C4-2B (cell line): ENCODE measurements at regions not wholly inside any gene's neighbourhood (a gene's known extent, or its start where the extent isn't known, plus 50 kb on each side); places are given as distances from the start of the nearest gene placed in this dataset.
"Not testable (repeated sequence)": the region's sequence is repeated elsewhere in the genome, so short reads cannot be mapped to it uniquely, and the experiment has no call there.

Experiments used
- H3K27ac ChIP-seq: fragments of 450-650 bp; 2 replicates; pipeline ENCODE4 v1.5.1; 2017
- ZFX ChIP-seq: fragments of 450-650 bp; IDR thresholded peaks from 2 replicates; pipeline ENCODE4 v1.6.1; 2017
- TF ChIP-seq, protein P1 (sequence below): fragments of 450-650 bp; conservative IDR thresholded peaks from 2 replicates; pipeline ENCODE4 v1.5.1; 2017; ENCODE audit warnings: mild to moderate bottlenecking

DNA sequence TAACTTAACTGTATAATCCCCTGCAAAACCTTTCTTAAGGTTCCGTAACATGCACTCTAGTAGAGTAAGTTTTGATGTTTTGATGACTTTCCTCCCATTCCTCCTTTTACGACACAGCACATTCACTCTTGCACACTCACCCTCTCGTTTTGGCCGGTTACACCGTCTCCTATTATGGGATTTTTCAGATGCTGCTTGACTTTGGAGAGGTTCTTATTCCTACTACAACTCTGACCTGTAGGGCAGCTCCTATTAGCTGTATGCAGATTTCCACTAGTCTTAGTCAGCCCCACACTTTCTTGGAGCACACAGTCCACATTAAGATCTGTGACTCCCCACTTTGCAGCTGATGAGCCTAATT, 223.7 kb upstream of the SYNCRIP start:
- H3K27ac ChIP-seq, result no peak overlapping the region
- no peak for TF ChIP-seq ZFX
- TF ChIP-seq, protein P1, sequence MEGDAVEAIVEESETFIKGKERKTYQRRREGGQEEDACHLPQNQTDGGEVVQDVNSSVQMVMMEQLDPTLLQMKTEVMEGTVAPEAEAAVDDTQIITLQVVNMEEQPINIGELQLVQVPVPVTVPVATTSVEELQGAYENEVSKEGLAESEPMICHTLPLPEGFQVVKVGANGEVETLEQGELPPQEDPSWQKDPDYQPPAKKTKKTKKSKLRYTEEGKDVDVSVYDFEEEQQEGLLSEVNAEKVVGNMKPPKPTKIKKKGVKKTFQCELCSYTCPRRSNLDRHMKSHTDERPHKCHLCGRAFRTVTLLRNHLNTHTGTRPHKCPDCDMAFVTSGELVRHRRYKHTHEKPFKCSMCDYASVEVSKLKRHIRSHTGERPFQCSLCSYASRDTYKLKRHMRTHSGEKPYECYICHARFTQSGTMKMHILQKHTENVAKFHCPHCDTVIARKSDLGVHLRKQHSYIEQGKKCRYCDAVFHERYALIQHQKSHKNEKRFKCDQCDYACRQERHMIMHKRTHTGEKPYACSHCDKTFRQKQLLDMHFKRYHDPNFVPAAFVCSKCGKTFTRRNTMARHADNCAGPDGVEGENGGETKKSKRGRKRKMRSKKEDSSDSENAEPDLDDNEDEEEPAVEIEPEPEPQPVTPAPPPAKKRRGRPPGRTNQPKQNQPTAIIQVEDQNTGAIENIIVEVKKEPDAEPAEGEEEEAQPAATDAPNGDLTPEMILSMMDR, result no peak

DNA sequence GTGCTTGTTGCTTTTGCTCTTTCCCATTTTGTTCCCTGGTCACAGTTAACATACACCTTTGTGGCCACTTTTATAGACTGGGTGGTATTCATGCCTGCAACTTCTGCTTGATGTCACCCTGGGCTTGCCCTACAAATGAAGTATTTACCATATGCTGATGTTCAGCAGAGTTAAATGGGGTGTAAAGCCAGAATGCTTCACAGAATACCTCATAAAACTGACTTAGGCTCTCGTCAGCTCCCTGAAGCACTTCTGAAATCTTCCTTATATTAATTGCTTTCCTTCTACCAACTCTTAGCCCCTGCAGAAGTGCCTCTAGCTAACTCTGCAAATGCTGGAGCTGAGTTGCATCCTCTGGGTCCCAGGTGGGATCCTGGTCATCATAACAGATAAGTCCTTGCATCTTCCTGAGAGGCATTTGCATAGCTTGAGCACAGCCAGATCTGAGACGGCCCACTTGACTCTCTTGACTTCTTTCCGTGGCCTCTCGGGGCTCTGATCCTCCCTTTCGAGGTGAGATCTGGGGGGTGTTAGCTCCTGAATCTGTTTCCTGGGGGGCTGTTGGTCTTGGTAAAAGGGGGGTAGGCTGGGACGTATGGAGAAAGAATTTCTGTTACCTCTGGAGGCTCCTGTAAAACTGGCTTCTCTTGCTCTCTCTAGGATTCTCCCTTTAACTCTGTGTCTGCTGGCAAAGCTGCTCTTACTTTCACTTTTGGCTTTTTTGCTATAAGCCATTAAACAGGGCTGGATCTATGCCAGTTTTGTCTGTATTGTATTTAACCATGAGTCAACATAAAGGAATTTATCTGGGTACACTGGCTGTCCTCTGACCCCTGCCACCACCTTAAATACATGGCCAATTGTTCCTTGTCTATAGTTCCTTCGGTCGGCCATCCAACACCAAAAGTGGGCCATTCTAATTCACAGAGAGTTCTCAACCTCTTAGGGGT, 223.0 kb upstream of the SYNCRIP start:
- no peak overlapping the region for H3K27ac ChIP-seq
- TF ChIP-seq ZFX, result no peak
- TF ChIP-seq, protein P1, result no peak

DNA sequence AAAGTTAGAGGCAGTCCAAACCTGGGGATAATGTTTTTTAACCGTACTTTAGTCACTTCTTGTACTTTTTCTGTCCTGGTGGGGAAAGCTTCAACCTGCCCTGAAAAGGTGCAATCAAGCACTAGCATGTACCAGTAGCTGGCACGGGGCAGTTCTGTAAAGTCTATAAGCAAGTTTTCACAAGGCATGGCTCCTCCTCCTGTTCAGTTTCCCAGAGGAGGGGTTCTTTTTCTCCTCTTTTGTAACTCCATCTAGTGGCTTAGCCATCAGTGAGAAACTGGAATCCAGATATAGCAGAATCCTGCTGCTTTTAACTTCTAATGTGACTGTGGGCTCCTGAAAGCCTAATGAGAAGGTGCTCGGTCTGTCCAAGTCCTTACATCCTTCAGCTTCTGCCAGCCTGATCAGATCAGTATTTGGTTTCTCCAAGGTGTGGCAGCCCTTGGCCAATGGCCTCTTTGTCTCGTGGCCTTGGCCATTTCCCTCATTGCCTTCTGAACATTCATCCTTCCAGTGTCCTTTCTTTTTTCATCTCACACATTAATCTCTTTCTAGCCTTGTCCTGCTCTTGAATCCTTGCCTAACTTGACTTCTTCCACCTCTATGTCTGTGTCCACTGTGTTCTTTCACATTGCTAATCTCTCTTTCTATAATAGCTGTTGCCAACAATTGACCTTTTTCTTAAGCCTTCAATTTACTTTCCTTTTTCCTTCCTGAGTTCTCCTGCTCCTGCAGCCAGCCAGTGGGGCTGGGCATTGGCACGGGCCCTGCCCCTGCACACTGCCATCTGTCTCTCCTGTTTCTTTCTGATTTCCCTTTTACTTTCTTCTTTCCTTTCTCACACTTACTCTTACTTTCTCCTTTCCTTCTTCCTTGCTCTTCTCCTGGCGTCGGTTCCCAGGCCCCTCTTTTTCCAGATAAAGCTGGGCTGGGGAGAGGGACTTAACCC, 222.0 kb upstream of the SYNCRIP start:
- no peak for TF ChIP-seq ZFX
- TF ChIP-seq, protein P1, result no peak; the same call in 1 of the 2 replicates
- no peak overlapping the region for H3K27ac ChIP-seq

DNA sequence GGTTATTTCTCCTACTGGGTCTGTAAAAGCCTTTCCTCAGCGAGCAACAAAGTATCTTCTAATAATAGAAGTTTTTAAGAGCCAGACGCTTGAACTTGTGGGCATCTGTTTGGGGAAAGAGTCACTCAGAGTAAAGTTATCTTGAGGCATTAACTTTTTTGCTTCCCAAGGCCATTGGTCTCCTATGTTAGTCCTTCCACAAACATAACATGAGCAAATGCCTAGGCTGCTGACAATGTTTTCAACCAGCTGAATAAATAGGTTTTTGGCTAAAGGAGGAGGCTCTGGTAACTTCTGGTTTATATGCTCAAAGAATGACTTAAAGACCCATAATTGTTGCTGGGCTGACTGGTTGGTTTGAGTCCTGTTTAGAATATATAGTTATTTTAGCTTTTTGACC, 213.5 kb upstream of the SYNCRIP start:
- H3K27ac ChIP-seq, result no peak overlapping the region
- no peak for TF ChIP-seq ZFX
- TF ChIP-seq, protein P1, result no peak

DNA sequence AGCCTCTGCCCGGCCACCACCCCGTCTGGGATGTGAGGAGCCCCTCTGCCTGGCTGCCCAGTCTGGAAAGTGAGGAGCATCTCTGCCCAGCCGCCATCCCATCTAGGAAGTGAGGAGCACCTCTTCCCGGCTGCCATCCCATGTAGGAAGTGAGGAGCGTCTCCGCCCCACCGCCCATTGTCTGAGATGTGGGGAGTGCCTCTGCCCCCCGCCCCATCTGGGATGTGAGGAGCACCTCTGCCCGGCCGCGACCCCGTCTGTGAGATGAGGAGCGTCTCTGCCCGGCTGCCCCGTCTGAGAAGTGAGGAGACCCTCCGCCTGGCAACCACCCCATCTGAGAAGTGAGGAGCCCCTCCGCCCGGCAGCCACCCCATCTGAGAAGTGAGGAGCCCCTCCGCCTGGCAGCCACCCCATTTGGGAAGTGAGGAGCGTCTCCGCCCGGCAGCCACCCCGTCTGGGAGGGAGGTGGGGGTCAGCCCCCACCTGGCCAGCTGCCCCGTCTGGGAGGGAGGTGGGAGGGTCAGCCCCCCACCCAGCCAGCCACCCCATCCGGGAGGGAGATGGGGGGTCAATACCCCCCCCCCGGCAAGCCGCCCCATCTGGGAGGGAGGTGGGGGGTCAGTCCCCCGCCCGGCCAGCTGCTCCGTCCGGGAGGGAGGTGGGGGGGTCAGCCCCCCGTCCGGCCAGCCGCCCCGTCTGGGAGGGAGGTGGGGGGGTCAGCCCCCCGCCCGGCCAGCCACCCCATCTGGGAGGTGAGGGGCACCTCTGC, 195.8 kb upstream of the SYNCRIP start:
- not testable (repeated sequence) for H3K27ac ChIP-seq

DNA sequence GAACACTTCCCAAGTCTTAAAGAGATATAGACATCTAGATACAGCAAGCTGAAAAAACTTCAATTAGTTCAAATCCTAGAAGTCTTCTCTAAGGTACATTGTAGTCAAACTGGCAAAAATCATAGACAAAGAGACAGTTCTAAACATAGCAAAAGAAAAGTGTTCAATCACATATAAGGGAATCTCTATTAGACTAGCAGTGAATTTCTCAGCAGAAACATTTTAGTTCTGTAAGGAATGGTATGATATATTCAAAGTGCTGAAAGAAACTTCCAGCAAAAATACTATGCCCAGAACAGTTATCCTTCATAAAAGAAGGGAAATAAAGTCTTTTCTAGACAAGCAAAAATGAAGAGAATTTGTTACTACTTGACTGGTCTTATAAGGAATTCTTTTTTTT, 186.3 kb upstream of the SYNCRIP start:
- TF ChIP-seq, protein P1, result no peak
- no peak for TF ChIP-seq ZFX
- H3K27ac ChIP-seq, result no peak overlapping the region

DNA sequence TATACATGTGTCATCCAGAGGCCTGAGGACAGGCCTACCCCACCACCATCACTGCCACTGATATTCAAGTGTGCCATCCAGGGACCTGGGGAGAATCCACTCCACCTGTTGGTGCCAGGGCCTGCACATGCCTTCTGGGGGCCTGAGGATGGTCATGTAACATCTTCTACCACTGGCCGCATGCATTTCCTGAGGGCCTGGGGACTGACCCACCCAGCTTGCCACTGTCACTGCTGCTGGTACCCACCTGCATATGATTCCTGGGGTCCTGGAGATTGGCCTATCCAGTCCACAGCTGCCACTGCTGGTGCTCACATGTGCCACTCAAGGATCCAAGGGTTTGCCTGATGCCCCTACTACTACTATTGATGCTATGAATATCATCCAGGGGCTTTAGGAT, 184.3 kb upstream of the SYNCRIP start:
- TF ChIP-seq, protein P1, result no peak
- TF ChIP-seq ZFX, result no peak
- H3K27ac ChIP-seq, result no peak overlapping the region
